H1 (cell line): ENCODE measurements at regions not wholly inside any gene's neighbourhood (a gene's known extent, or its start where the extent isn't known, plus 50 kb on each side); places are given as distances from the start of the nearest gene placed in this dataset.

Source experiments
- CTCF ChIA-PET: fragments of 300-600 bp; sonication (Branson Sonifier 250); formaldehyde crosslinking; loops from one replicate; lab custom pipeline; 2021; ENCODE audit not compliant: partially characterized antibody; lab: Charles Lee
- POLR2A ChIA-PET: fragments of 300-600 bp; sonication (Branson Sonifier 250); formaldehyde crosslinking; loops from one replicate; lab custom pipeline; 2021; ENCODE audit warnings: inconsistent platforms; ENCODE audit not compliant: partially characterized antibody; lab: Charles Lee
- DNase-seq, 2 experiments: peaks; one replicate each; pipeline versions ENCODE4 v3.0.0 to v3.0.0-alpha.2; 2010 to 2022; ENCODE audit warnings: low spot score in 2 of 2, low read depth in 1 of 2, mixed read lengths in 1 of 2
- FAIRE-seq: peaks from 2 replicates; lab custom pipeline; 2011; peaks lifted over from hg19 to GRCh38; lab: Jason Lieb, UNC
- H2AFZ ChIP-seq: 2 replicates; pipeline ENCODE4 v1.8.1; 2012; ENCODE audit warnings: low read length, inconsistent platforms
- H2AK5ac ChIP-seq: 2 replicates; pipeline ENCODE4 v1.6.1; 2013; ENCODE audit warnings: low read depth, low read length
- H2BK120ac ChIP-seq: replicated peaks from 2 replicates; pipeline ENCODE3; 2013; ENCODE audit warnings: low read depth, low read length, inconsistent platforms
- H2BK12ac ChIP-seq: 2 replicates; pipeline ENCODE4 v1.6.1; 2013; ENCODE audit warnings: low read depth, low read length
- H2BK15ac ChIP-seq: 2 replicates; pipeline ENCODE4 v1.6.1; 2013; ENCODE audit warnings: low read length
- H2BK20ac ChIP-seq: 2 replicates; pipeline ENCODE4 v1.6.1; 2013; ENCODE audit warnings: low read length
- H2BK5ac ChIP-seq: 2 replicates; pipeline ENCODE4 v1.6.1; 2013; ENCODE audit warnings: low read depth, low read length
- H3K14ac ChIP-seq: 2 replicates; pipeline ENCODE4 v1.6.1; 2013; ENCODE audit warnings: inconsistent platforms; ENCODE audit not compliant: insufficient read length
- H3K18ac ChIP-seq: 2 replicates; pipeline ENCODE4 v1.6.1; 2013; ENCODE audit warnings: low read length; ENCODE audit errors: extremely low read depth
- H3K23ac ChIP-seq: 2 replicates; pipeline ENCODE4 v1.6.1; 2013; ENCODE audit warnings: inconsistent platforms; ENCODE audit not compliant: insufficient read length
- H3K23me2 ChIP-seq: 2 replicates; pipeline ENCODE4 v1.6.1; 2013; ENCODE audit warnings: low read depth, low read length
- H3K27ac ChIP-seq: 2 replicates; pipeline ENCODE4 v1.6.1; 2011; ENCODE audit warnings: low read depth, low read length, inconsistent platforms
- H3K27me3 ChIP-seq, 4 experiments: replicated peaks in 1 of 4; 1 replicate in 1 of 4; 2 replicates in 3 of 4; pipeline versions ENCODE4 v1.6.1 to v1.8.1; 2011 to 2013; ENCODE audit warnings: low read length in 3 of 4, mild to moderate bottlenecking in 3 of 4, inconsistent platforms in 2 of 4, mixed read lengths in 2 of 4, moderate library complexity in 1 of 4; ENCODE audit not compliant: control insufficient read depth in 3 of 4, insufficient read depth in 3 of 4; ENCODE audit errors: extremely low read depth in 1 of 4
- H3K36me3 ChIP-seq, 4 experiments: 2 replicates each; pipeline versions ENCODE4 v1.6.1 to v1.8.1; 2011 to 2013; ENCODE audit warnings: mild to moderate bottlenecking in 4 of 4, low read length in 3 of 4, moderate library complexity in 2 of 4, control low read depth in 1 of 4, inconsistent platforms in 1 of 4; ENCODE audit not compliant: insufficient read depth in 4 of 4, control insufficient read depth in 2 of 4
- H3K4ac ChIP-seq: replicated peaks from 2 replicates; pipeline ENCODE3; 2013; ENCODE audit warnings: low read length, low read depth, mixed read lengths, inconsistent platforms; ENCODE audit not compliant: insufficient read length
- H3K4me1 ChIP-seq, 4 experiments: replicated peaks in 1 of 4; 1 replicate in 1 of 4; 2 replicates in 3 of 4; pipeline versions ENCODE4 v1.6.1 to v1.8.1; 2011 to 2013; ENCODE audit warnings: low read length in 3 of 4, inconsistent platforms in 2 of 4, mixed read lengths in 1 of 4; ENCODE audit not compliant: insufficient read depth in 4 of 4, control insufficient read depth in 3 of 4
- H3K4me2 ChIP-seq, 2 experiments: 2 replicates each; pipeline versions ENCODE4 v1.6.1 to v1.8.1; 2011 to 2013; ENCODE audit warnings: low read depth in 2 of 2, low read length in 2 of 2, control low read depth in 1 of 2, inconsistent platforms in 1 of 2, mild to moderate bottlenecking in 1 of 2; ENCODE audit not compliant: insufficient read depth in 1 of 2
- H3K4me3 ChIP-seq, 4 experiments: fragments of 200-600, 300-600 bp in 1 of 4; sonication (generic), shearing (Covaris generic), sonication (Bioruptor Twin) in 1 of 4; 2 replicates each; pipeline versions ENCODE4 v1.5.1 to v1.8.1; 2011 to 2016; ENCODE audit warnings: low read length in 4 of 4, low read depth in 3 of 4, control low read depth in 2 of 4, inconsistent platforms in 2 of 4, mild to moderate bottlenecking in 2 of 4, mixed read lengths in 1 of 4, moderate library complexity in 1 of 4; ENCODE audit not compliant: insufficient read depth in 2 of 4; ENCODE audit errors: extremely low read depth in 1 of 4
- H3K56ac ChIP-seq: replicated peaks from 2 replicates; pipeline ENCODE3; 2013; ENCODE audit warnings: low read depth, mild to moderate bottlenecking, mixed read lengths, low read length, inconsistent platforms; ENCODE audit not compliant: insufficient read length
- H3K79me1 ChIP-seq: 2 replicates; pipeline ENCODE4 v1.6.1; 2013; ENCODE audit warnings: low read depth, low read length, control low read depth
- H3K79me2 ChIP-seq, 2 experiments: 2 replicates each; pipeline versions ENCODE4 v1.6.1 to v1.8.1; 2012 to 2013; ENCODE audit warnings: low read length in 2 of 2, mild to moderate bottlenecking in 2 of 2, inconsistent platforms in 1 of 2; ENCODE audit not compliant: insufficient read depth in 2 of 2, control insufficient read depth in 1 of 2
- H3K9ac ChIP-seq, 4 experiments: replicated peaks in 1 of 4; 1 replicate in 1 of 4; 2 replicates in 3 of 4; pipeline versions ENCODE4 v1.6.1 to v1.8.1; 2011 to 2013; ENCODE audit warnings: low read depth in 3 of 4, low read length in 3 of 4, control low read depth in 2 of 4, mild to moderate bottlenecking in 2 of 4, moderate library complexity in 2 of 4, inconsistent platforms in 1 of 4; ENCODE audit errors: extremely low read depth in 1 of 4
- H3K9me3 ChIP-seq, 2 experiments: 2 replicates each; pipeline versions ENCODE4 v1.6.1 to v1.8.1; 2012 to 2013; ENCODE audit warnings: mild to moderate bottlenecking in 2 of 2, moderate library complexity in 2 of 2, control low read depth in 1 of 2, inconsistent platforms in 1 of 2, low read depth in 1 of 2, low read length in 1 of 2, mixed read lengths in 1 of 2; ENCODE audit not compliant: insufficient read depth in 2 of 2
- H4K20me1 ChIP-seq, 2 experiments: replicated peaks in 1 of 2; 2 replicates each; pipeline versions ENCODE3 to v1.8.1; 2011 to 2013; ENCODE audit warnings: inconsistent platforms in 2 of 2, low read length in 2 of 2, mild to moderate bottlenecking in 1 of 2; ENCODE audit not compliant: insufficient read depth in 2 of 2, control insufficient read depth in 1 of 2
- H4K5ac ChIP-seq: 2 replicates; pipeline ENCODE4 v1.6.1; 2013; ENCODE audit warnings: low read length, low read depth, mixed read lengths, inconsistent platforms; ENCODE audit not compliant: insufficient read length
- H4K8ac ChIP-seq: 2 replicates; pipeline ENCODE4 v1.8.0; 2013; ENCODE audit warnings: mild to moderate bottlenecking, moderate library complexity, low read length, inconsistent platforms; ENCODE audit not compliant: insufficient read depth; ENCODE audit errors: extremely low read depth
- H4K91ac ChIP-seq: replicated peaks from 2 replicates; pipeline ENCODE3; 2013; ENCODE audit warnings: low read length, mixed read lengths, inconsistent platforms; ENCODE audit not compliant: insufficient read length
- CREB1 ChIP-seq: IDR thresholded peaks from 2 replicates; pipeline ENCODE4 v1.6.1; 2012; ENCODE audit warnings: inconsistent platforms
- POU5F1 ChIP-seq: IDR thresholded peaks from 2 replicates; pipeline ENCODE4 v1.6.1; 2011; ENCODE audit warnings: low read depth, mild to moderate bottlenecking, low read length, moderate library complexity
- SIN3A ChIP-seq, 2 experiments: IDR thresholded peaks in 1 of 2; conservative IDR thresholded peaks in 1 of 2; 2 replicates each; pipeline ENCODE4 v1.6.1; 2011 to 2012; ENCODE audit warnings: low read length in 2 of 2, improper control_type of control experiment in 1 of 2, low read depth in 1 of 2, mild to moderate bottlenecking in 1 of 2
- TAF7 ChIP-seq: optimal IDR thresholded peaks from 2 replicates; pipeline ENCODE3; 2011; ENCODE audit warnings: low read depth, mild to moderate bottlenecking, inconsistent platforms, low read length, moderate library complexity, borderline replicate concordance
- ZNF274 ChIP-seq: IDR thresholded peaks from 2 replicates; pipeline ENCODE4 v1.7.0; 2012; ENCODE audit warnings: low read length, borderline replicate concordance; ENCODE audit errors: extremely low read depth
- WGBS, 2 experiments: shearing (Covaris generic) in 1 of 2; methylation state at CpG; one replicate each; pipeline versions ENCODE4 v1.1.6 to v1.1.7; 2013 to 2015; ENCODE audit warnings: low lambda C conversion rate in 2 of 2, mixed read lengths in 2 of 2, inconsistent platforms in 1 of 2, low coverage in 1 of 2, missing lambda C conversion rate in 1 of 2; ENCODE audit not compliant: insufficient replicate concordance in 2 of 2, insufficient coverage in 1 of 2, insufficient read length in 1 of 2; ENCODE audit errors: extremely low coverage in 1 of 2, missing lambda C conversion rate in 1 of 2; 5-methylcytosine and 5-hydroxymethylcytosine counted together
- TF ChIP-seq, protein P1 (sequence below): IDR thresholded peaks from 2 replicates; pipeline ENCODE4 v1.6.1; 2012; ENCODE audit warnings: inconsistent platforms

DNA sequence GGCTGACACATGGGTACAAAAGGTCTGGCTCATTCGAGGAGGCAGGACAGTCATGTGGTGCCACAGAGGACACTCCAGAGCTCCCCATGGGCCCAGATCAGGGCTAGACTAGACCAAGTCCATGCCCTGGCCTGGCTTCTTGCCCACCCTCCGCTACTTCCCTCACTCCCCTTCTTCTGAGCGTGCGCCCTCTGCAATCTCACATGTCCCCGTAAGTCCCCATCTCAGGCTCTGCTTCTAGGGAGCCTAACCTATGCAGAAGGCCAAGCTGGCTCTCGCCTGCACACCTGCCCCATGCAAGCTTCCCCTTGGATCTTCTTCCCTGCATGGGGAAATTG lies 553.6 kb downstream of the PTPRU start:
- Histone ChIP-seq H2AFZ (no peak overlapping the region), H2BK12ac (0 out of 2 replicates have a peak overlapping the region, but pooled peaks have one; percentile 60), H3K4me1 (no peaks in the 10 kb centered on the region; a peak in 2 of 7 replicates), H3K23me2 (no peaks in the 10 kb centered on the region), H2BK5ac (no peak overlapping the region; the same call in 1 of the 2 replicates), H2BK15ac (no peak overlapping the region), H2BK20ac (no peak overlapping the region), H4K20me1 (no peaks in the 10 kb centered on the region), H3K4ac (no peak overlapping the region), H3K79me2 (no peaks in the 10 kb centered on the region), H3K36me3 (no peaks in the 10 kb centered on the region), H3K27me3 (no peaks in the 10 kb centered on the region), H3K56ac (no peak overlapping the region), H2BK120ac (no peak overlapping the region), H3K23ac (no peak overlapping the region), H2AK5ac (no peak overlapping the region), H3K9me3 (no peaks in the 10 kb centered on the region), H3K14ac (no peak overlapping the region), H3K9ac (no peak overlapping the region), H3K4me2 (no peak overlapping the region), H3K79me1 (no peaks in the 10 kb centered on the region), H4K8ac (no peak overlapping the region; the same call in 1 of the 2 replicates), H3K27ac (no peak overlapping the region), H4K5ac (no peak overlapping the region), H4K91ac (no peak overlapping the region), H3K4me3 (no peak overlapping the region), H3K18ac (no peak overlapping the region; the same call in 1 of the 2 replicates)
- ChIA-PET POLR2A (no interaction called here), CTCF (interaction anchor here (1.0 to 2.5 kb wide), 9 partner anchors 16 to 323 kb away, joined by 3 to 10 read pairs (median 4); no protein-coding TSS in a partner anchor)
- TF ChIP-seq, protein P1, sequence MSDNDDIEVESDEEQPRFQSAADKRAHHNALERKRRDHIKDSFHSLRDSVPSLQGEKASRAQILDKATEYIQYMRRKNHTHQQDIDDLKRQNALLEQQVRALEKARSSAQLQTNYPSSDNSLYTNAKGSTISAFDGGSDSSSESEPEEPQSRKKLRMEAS = no peak
- TF ChIP-seq ZNF274 (no peak), CREB1 (no peak), SIN3A (conservative IDR thresholded peaks at IDR 0.05 in 1 of 2, IDR thresholded peaks at IDR 0.05 in 1 of 2; ENCODE audit: low read depth in 1 of 2, low read length in 2 of 2) (no peak), TAF7 (no peak), POU5F1 (no peak)
- FAIRE-seq = no peak
- DNase-seq = no peak
- 84% methylated on average over 6 of the region's 6 CpGs; no CpG with 5 or more reads in 1 of the 2 experiments for WGBS, 2 experiments
